Endodermal cell (in vitro differentiated cells): ENCODE measurements at regions not wholly inside any gene's neighbourhood (a gene's known extent, or its start where the extent isn't known, plus 50 kb on each side); places are given as distances from the start of the nearest gene placed in this dataset.

Experiments
- DNase-seq: peaks from one replicate; pipeline ENCODE4 v3.0.0-alpha.2; 2017
- H3K27ac ChIP-seq: 2 replicates; pipeline ENCODE4 v1.5.1; 2013; ENCODE audit warnings: mild to moderate bottlenecking, low read depth, low read length, moderate library complexity
- H3K27me3 ChIP-seq: 2 replicates; pipeline ENCODE4 v1.6.1; 2013; ENCODE audit warnings: mild to moderate bottlenecking, low read length, moderate library complexity; ENCODE audit not compliant: insufficient read depth, control insufficient read depth, poor library complexity, severe bottlenecking
- H3K36me3 ChIP-seq: 2 replicates; pipeline ENCODE4 v1.7.0; 2013; ENCODE audit warnings: mild to moderate bottlenecking, low read length, moderate library complexity; ENCODE audit not compliant: control insufficient read depth, insufficient read depth
- H3K4me1 ChIP-seq: one replicate; pipeline ENCODE4 v1.7.0; 2013; ENCODE audit warnings: low read length; ENCODE audit not compliant: control insufficient read depth, insufficient read depth
- H3K4me3 ChIP-seq: 2 replicates; pipeline ENCODE4 v1.5.1; 2013; ENCODE audit warnings: mild to moderate bottlenecking, low read length, moderate library complexity
- H3K9ac ChIP-seq: 2 replicates; pipeline ENCODE4 v1.6.1; 2013; ENCODE audit warnings: mild to moderate bottlenecking, low read length, moderate library complexity; ENCODE audit not compliant: poor library complexity, severe bottlenecking; ENCODE audit errors: extremely low read depth
- H3K9me3 ChIP-seq: 2 replicates; pipeline ENCODE4 v1.6.1; 2013; ENCODE audit warnings: mild to moderate bottlenecking, low read length, moderate library complexity; ENCODE audit not compliant: control insufficient read depth
- H3K27ac Mint-ChIP-seq: 2 replicates; pipeline ENCODE4 v1.8.0; 2020; ENCODE audit warnings: mixed read lengths
- H3K27me3 Mint-ChIP-seq: 2 replicates; pipeline ENCODE4 v1.8.0; 2021; ENCODE audit warnings: mild to moderate bottlenecking, mixed read lengths; ENCODE audit not compliant: insufficient read depth
- H3K36me3 Mint-ChIP-seq: 2 replicates; pipeline ENCODE4 v1.8.0; 2020; ENCODE audit warnings: low read depth, mixed read lengths
- H3K4me1 Mint-ChIP-seq: 2 replicates; pipeline ENCODE4 v1.8.0; 2020; ENCODE audit warnings: mixed read lengths
- H3K4me3 Mint-ChIP-seq: 2 replicates; pipeline ENCODE4 v1.8.0; 2020; ENCODE audit warnings: mild to moderate bottlenecking, moderate library complexity, mixed read lengths
- H3K9me3 Mint-ChIP-seq: 2 replicates; pipeline ENCODE4 v1.8.0; 2020; ENCODE audit warnings: mild to moderate bottlenecking, mixed read lengths
- CTCF ChIP-seq: fragments of 200-600 bp; sonication (generic); conservative IDR thresholded peaks from 2 replicates; pipeline ENCODE4 v1.5.0; 2021; ENCODE audit warnings: antibody characterized with exemption, mild to moderate bottlenecking
- WGBS, 2 experiments: methylation state at CpG; one replicate each; pipeline versions ENCODE4 v1.1.5 to v1.1.7; 2013; ENCODE audit warnings: missing lambda C conversion rate in 2 of 2, mixed read lengths in 1 of 2; ENCODE audit not compliant: insufficient coverage in 1 of 2, insufficient read length in 1 of 2; 5-methylcytosine and 5-hydroxymethylcytosine counted together

- Mint-ChIP-seq H3K9me3 (peaks cover 65% of the 10 kb centered on the region), H3K4me1 (no peaks in the 10 kb centered on the region), H3K36me3 (no peaks in the 10 kb centered on the region), H3K4me3 (no peak overlapping the region), H3K27me3 (no peaks in the 10 kb centered on the region), H3K27ac (no peak overlapping the region)
- Histone ChIP-seq H3K36me3 (no peaks in the 10 kb centered on the region), H3K9me3 (peaks cover 30% of the 10 kb centered on the region), H3K4me1 (no peaks in the 10 kb centered on the region), H3K4me3 (no peak overlapping the region), H3K9ac (no peak overlapping the region), H3K27me3 (no peaks in the 10 kb centered on the region), H3K27ac (no peak overlapping the region)
- no peak for DNase-seq
- no peak for TF ChIP-seq CTCF
Observed at GRCh38 chrX:81662381-81662780, 460.5 kb downstream of the SH3BGRL start.

DNA sequence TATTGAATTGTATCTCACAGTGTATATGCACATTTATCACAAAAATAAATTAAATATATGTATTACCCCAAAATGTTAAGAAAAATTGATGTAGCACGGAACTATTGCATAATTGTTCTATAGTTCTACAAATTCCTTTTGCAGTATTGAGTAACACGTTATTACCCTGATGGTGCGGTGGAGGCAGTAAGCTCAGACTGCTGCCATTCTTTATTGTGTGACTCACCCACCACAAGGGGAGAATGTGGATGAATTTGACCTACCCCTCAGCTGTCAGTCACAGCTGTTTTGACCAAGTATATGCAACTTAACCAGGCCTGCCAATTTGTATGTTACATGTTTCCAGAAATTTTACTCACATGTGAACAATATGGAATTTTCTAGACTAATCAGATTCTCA, 506.6 kb downstream of the SH3BGRL start:
- Histone ChIP-seq H3K27ac (no peak overlapping the region), H3K4me1 (no peaks in the 10 kb centered on the region), H3K4me3 (no peak overlapping the region), H3K9ac (no peak overlapping the region), H3K36me3 (no peaks in the 10 kb centered on the region), H3K9me3 (peaks cover 7% of the 10 kb centered on the region), H3K27me3 (no peaks in the 10 kb centered on the region)
- Mint-ChIP-seq H3K4me1 (no peaks in the 10 kb centered on the region), H3K27ac (no peak overlapping the region), H3K27me3 (no peaks in the 10 kb centered on the region), H3K4me3 (no peak overlapping the region), H3K36me3 (no peaks in the 10 kb centered on the region), H3K9me3 (peaks cover 64% of the 10 kb centered on the region)
- TF ChIP-seq CTCF, result no peak
- WGBS, 2 experiments, result 85% methylated on average over 3 of the region's 3 CpGs; no CpG with 5 or more reads in 1 of the 2 experiments
- DNase-seq, result no peak

GRCh38 chrX:81728622-81729021, 526.7 kb downstream of the SH3BGRL start:
- H3K4me1 ChIP-seq, result no peaks in the 10 kb centered on the region
- no peak for TF ChIP-seq CTCF
- H3K4me1 Mint-ChIP-seq, result no peaks in the 10 kb centered on the region
- peaks cover 35% of the 10 kb centered on the region for H3K9me3 ChIP-seq
- no peak for DNase-seq
- no peak overlapping the region for H3K9ac ChIP-seq
- H3K36me3 ChIP-seq, result no peaks in the 10 kb centered on the region
- H3K9me3 Mint-ChIP-seq, result peaks cover 100% of the 10 kb centered on the region
- H3K27ac Mint-ChIP-seq, result no peak overlapping the region
- no peaks in the 10 kb centered on the region for H3K27me3 ChIP-seq
- 69 to 74% methylated on average over 2 of the region's 2 CpGs for WGBS, 2 experiments
- no peak overlapping the region for H3K4me3 ChIP-seq
- H3K27ac ChIP-seq, result no peak overlapping the region
- H3K4me3 Mint-ChIP-seq, result no peak overlapping the region
- no peaks in the 10 kb centered on the region for H3K27me3 Mint-ChIP-seq
- H3K36me3 Mint-ChIP-seq, result no peaks in the 10 kb centered on the region
